Stimulated activated CD4-positive, alpha-beta T cell treated with anti-CD3 and anti-CD28 coated beads, Interleukin-1b, Interleukin-23, amount 100 ng/mL, for 48 hours (primary cell): ENCODE measurements at regions not wholly inside any gene's neighbourhood (a gene's known extent, or its start where the extent isn't known, plus 50 kb on each side); places are given as distances from the start of the nearest gene placed in this dataset.
"Not testable (repeated sequence)": the region's sequence is repeated elsewhere in the genome, so short reads cannot be mapped to it uniquely, and the experiment has no call there.

ENCODE experiments used
- DNase-seq: peaks from one replicate; pipeline ENCODE4 v3.0.0-alpha.2; 2020

- DNase-seq = no peak
These were observed 1042.9 kb downstream of the UQCRFS1 start for GRCh38 chr19:28170066-28170465.

- no peak for DNase-seq
These were observed 1043.6 kb downstream of the UQCRFS1 start for GRCh38 chr19:28169168-28169887.

- DNase-seq = no peak
These were observed 1044.4 kb downstream of the UQCRFS1 start for GRCh38 chr19:28168557-28168956.

- DNase-seq = no peak
These were observed 1046.9 kb downstream of the UQCRFS1 start for GRCh38 chr19:28166025-28166424.

GRCh38 chr19:28164214-28164613, 1048.7 kb downstream of the UQCRFS1 start:
- DNase-seq = no peak

GRCh38 chr19:28159065-28159464, 1053.9 kb downstream of the UQCRFS1 start:
- no peak for DNase-seq

GRCh38 chr19:28155265-28155664, 1057.7 kb downstream of the UQCRFS1 start:
- no peak for DNase-seq

GRCh38 chr19:28154077-28154476, 1058.9 kb downstream of the UQCRFS1 start:
- no peak for DNase-seq

- DNase-seq = no peak
These were observed 1059.8 kb downstream of the UQCRFS1 start for GRCh38 chr19:28153123-28153522.

- DNase-seq = no peak
These were observed 1060.8 kb downstream of the UQCRFS1 start for GRCh38 chr19:28152195-28152594.

- DNase-seq = no peak
These were observed 1062.8 kb downstream of the UQCRFS1 start for GRCh38 chr19:28150129-28150528.

GRCh38 chr19:28148554-28148953, 1064.4 kb downstream of the UQCRFS1 start:
- DNase-seq = no peak

GRCh38 chr19:28142258-28142657, 1070.7 kb downstream of the UQCRFS1 start:
- DNase-seq = no peak

- no peak for DNase-seq
These were observed 1072.8 kb downstream of the UQCRFS1 start for GRCh38 chr19:28140201-28140600.

- DNase-seq = no peak
These were observed 1075.2 kb downstream of the UQCRFS1 start for GRCh38 chr19:28137772-28138171.

GRCh38 chr19:28136796-28137195, 1076.2 kb downstream of the UQCRFS1 start:
- DNase-seq = no peak

GRCh38 chr19:28135825-28136224, 1077.1 kb downstream of the UQCRFS1 start:
- no peak for DNase-seq

- no peak for DNase-seq
These were observed 1078.6 kb downstream of the UQCRFS1 start for GRCh38 chr19:28134311-28134710.

- DNase-seq = not testable (repeated sequence)
These were observed 1082.1 kb downstream of the UQCRFS1 start for GRCh38 chr19:28130881-28131280.

GRCh38 chr19:28130066-28130511, 1082.9 kb downstream of the UQCRFS1 start:
- DNase-seq = no peak

GRCh38 chr19:28128341-28128740, 1084.6 kb downstream of the UQCRFS1 start:
- no peak for DNase-seq

- DNase-seq = no peak
These were observed 1086.6 kb downstream of the UQCRFS1 start for GRCh38 chr19:28126135-28126898.

- DNase-seq = no peak
These were observed 1090.2 kb downstream of the UQCRFS1 start for GRCh38 chr19:28122734-28123133.

GRCh38 chr19:28118235-28118634, 1094.7 kb downstream of the UQCRFS1 start:
- DNase-seq = no peak
